ENCODE measurements at regions not wholly inside any gene's neighbourhood (a gene's known extent, or its start where the extent isn't known, plus 50 kb on each side); places are given as distances from the start of the nearest gene placed in this dataset.

- Histone ChIP-seq H3K27me3 (no peaks in the 10 kb centered on the region), H3K4me1 (peaks cover 0 to 3% (median under 1%) of the 10 kb centered on the region in 4 donors), H3K36me3 (no peaks in the 10 kb centered on the region), H3K9me3 (peaks cover 0 to 4% of the 10 kb centered on the region in 2 donors), H3K4me3 (no peak overlapping the region), H3K27ac (no peak overlapping the region)
- WGBS, 2 donors (ENCODE audit: low coverage in 1 of 2): 91 to 100% methylated on average over 1 to 2 of the region's 2 CpGs
- DNase-seq: no peak
- in situ Hi-C loops (cut with MboI; ENCODE audit: low pct_ligation_motif_present in 1 of 4, low pct_unique_long_range_greater_than_20kb in 1 of 4, low sequenced_read_pairs in 3 of 4) (no loop called here), intact Hi-C loops (cut with DNase I; ENCODE audit: low total_unique reads) (no loop called here)
- TF ChIP-seq POLR2AphosphoS5 (IDR thresholded peaks at IDR 0.05) (no peak), EP300 (IDR thresholded peaks at IDR 0.05; ENCODE audit: low read depth) (no peak), CTCF (IDR thresholded peaks at IDR 0.05) (no peak)
Measured at GRCh38 chr14:104245723-104246122, 107.3 kb downstream of the KIF26A start.

GRCh38 chr14:104246401-104247335 is 108.3 kb downstream of the KIF26A start:
- no peak overlapping the region for H3K27ac ChIP-seq
- no peaks in the 10 kb centered on the region for H3K4me1 ChIP-seq
- no peaks in the 10 kb centered on the region for H3K27me3 ChIP-seq
- in situ Hi-C loops (cut with MboI; ENCODE audit: low pct_ligation_motif_present in 1 of 4, low pct_unique_long_range_greater_than_20kb in 1 of 4, low sequenced_read_pairs in 3 of 4) (no loop called here), intact Hi-C loops (cut with DNase I; ENCODE audit: low total_unique reads) (no loop called here)
- 67% methylated on average over 19 of the region's 19 CpGs; no CpG with 5 or more reads in 1 of the 2 donors for WGBS, 2 donors (ENCODE audit: low coverage in 1 of 2)
- peaks cover 0 to 4% of the 10 kb centered on the region in 2 donors for H3K9me3 ChIP-seq
- TF ChIP-seq POLR2A (IDR thresholded peaks at IDR 0.05): no peak
- no peak for DNase-seq
- no peaks in the 10 kb centered on the region for H3K36me3 ChIP-seq
- H3K4me3 ChIP-seq: no peak overlapping the region

GRCh38 chr14:104247336-104248202 is 109.2 kb downstream of the KIF26A start:
- intact Hi-C loops (cut with DNase I; ENCODE audit: low total_unique reads): no loop called here
- H3K4me1 ChIP-seq: no peaks in the 10 kb centered on the region
- no peak overlapping the region for H3K4me3 ChIP-seq
- H3K27me3 ChIP-seq: no peaks in the 10 kb centered on the region
- in situ Hi-C loops (cut with MboI; ENCODE audit: low pct_ligation_motif_present in 1 of 4, low pct_unique_long_range_greater_than_20kb in 1 of 4, low sequenced_read_pairs in 3 of 4): no loop called here
- 86% methylated on average over 24 of the region's 24 CpGs; no CpG with 5 or more reads in 1 of the 2 donors for WGBS, 2 donors (ENCODE audit: low coverage in 1 of 2)
- H3K27ac ChIP-seq: no peak overlapping the region
- DNase-seq: no peak
- peaks cover 0 to 4% of the 10 kb centered on the region in 2 donors for H3K9me3 ChIP-seq
- no peaks in the 10 kb centered on the region for H3K36me3 ChIP-seq
- TF ChIP-seq POLR2A (IDR thresholded peaks at IDR 0.05) (no peak), EP300 (IDR thresholded peaks at IDR 0.05; ENCODE audit: low read depth) (no peak), CTCF (IDR thresholded peaks at IDR 0.05) (no peak), POLR2AphosphoS5 (IDR thresholded peaks at IDR 0.05) (no peak)

GRCh38 chr14:104248203-104249055 is 110.0 kb downstream of the KIF26A start:
- H3K27ac ChIP-seq: no peak overlapping the region
- peaks cover 0 to 4% of the 10 kb centered on the region in 2 donors for H3K9me3 ChIP-seq
- DNase-seq: no peak
- H3K36me3 ChIP-seq: no peaks in the 10 kb centered on the region
- H3K27me3 ChIP-seq: no peaks in the 10 kb centered on the region
- in situ Hi-C loops (cut with MboI; ENCODE audit: low pct_ligation_motif_present in 1 of 4, low pct_unique_long_range_greater_than_20kb in 1 of 4, low sequenced_read_pairs in 3 of 4) (no loop called here), intact Hi-C loops (cut with DNase I; ENCODE audit: low total_unique reads) (no loop called here)
- 88% methylated on average over 25 of the region's 26 CpGs; no CpG with 5 or more reads in 1 of the 2 donors for WGBS, 2 donors (ENCODE audit: low coverage in 1 of 2)
- no peaks in the 10 kb centered on the region for H3K4me1 ChIP-seq
- TF ChIP-seq EP300 (IDR thresholded peaks at IDR 0.05; ENCODE audit: low read depth) (no peak), POLR2A (IDR thresholded peaks at IDR 0.05) (no peak), POLR2AphosphoS5 (IDR thresholded peaks at IDR 0.05) (no peak), CTCF (IDR thresholded peaks at IDR 0.05) (no peak)
- no peak overlapping the region for H3K4me3 ChIP-seq
